ENCODE measurements at regions not wholly inside any gene's neighbourhood (a gene's known extent, or its start where the extent isn't known, plus 50 kb on each side); places are given as distances from the start of the nearest gene placed in this dataset.

DNA sequence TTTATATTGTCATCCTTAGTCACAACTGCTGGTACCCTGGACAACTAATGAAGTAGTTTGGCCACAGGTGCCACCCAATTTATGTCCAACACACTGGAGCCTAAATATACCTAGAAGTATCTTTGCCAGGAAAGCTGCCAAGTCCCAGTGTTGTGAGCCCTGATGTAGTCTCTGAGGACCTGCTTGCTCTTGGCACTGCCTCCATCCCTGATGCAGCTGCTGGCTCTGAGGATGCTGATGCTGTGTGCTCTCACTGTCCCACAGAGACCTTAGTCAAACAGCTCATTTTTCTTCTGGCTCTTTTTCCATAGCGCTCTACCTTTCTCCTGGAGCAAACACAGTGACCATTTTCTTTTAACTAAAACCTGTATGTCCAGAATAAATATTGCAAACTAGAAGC, 1535.4 kb upstream of the ADGRL3 start:
- TF ChIP-seq RFX5 (IDR thresholded peaks at IDR 0.05; ENCODE audit: low read depth, low read length) (no peak), ZNF260 (CRISPR knock-in tag; IDR thresholded peaks at IDR 0.05; ENCODE audit: borderline replicate concordance, low read depth) (no peak), ZNF746 (CRISPR knock-in tag; IDR thresholded peaks at IDR 0.05) (no peak), TCF7L2 (IDR thresholded peaks at IDR 0.05; ENCODE audit: low read depth, low read length) (no peak), PTBP1 (IDR thresholded peaks at IDR 0.05; ENCODE audit: low read depth, low read length, poor library complexity, severe bottlenecking) (no peak), DPF2 (CRISPR knock-in tag; IDR thresholded peaks at IDR 0.05; ENCODE audit: borderline replicate concordance, low read depth) (no peak), ZNF878 (CRISPR knock-in tag; IDR thresholded peaks at IDR 0.05) (no peak), POLR2AphosphoS5 (IDR thresholded peaks at IDR 0.05; ENCODE audit: low read depth, low read length) (no peak), POLR2A (IDR thresholded peaks at IDR 0.05; ENCODE audit: insufficient read depth in 1 of 2, low read depth in 2 of 2, low read length in 2 of 2) (no peak), REST (IDR thresholded peaks at IDR 0.05; ENCODE audit: borderline replicate concordance in 1 of 2, low read depth in 1 of 2, low read length in 2 of 2) (no peak), YY1 (IDR thresholded peaks at IDR 0.05; ENCODE audit: insufficient read depth, insufficient replicate concordance, low read depth, low read length) (no peak), ZNF407 (CRISPR knock-in tag; IDR thresholded peaks at IDR 0.05; ENCODE audit: not compliant biosample characterization) (no peak), ZNF496 (CRISPR knock-in tag; IDR thresholded peaks at IDR 0.05; ENCODE audit: insufficient replicate concordance) (no peak)
- TF ChIP-seq, protein P1, sequence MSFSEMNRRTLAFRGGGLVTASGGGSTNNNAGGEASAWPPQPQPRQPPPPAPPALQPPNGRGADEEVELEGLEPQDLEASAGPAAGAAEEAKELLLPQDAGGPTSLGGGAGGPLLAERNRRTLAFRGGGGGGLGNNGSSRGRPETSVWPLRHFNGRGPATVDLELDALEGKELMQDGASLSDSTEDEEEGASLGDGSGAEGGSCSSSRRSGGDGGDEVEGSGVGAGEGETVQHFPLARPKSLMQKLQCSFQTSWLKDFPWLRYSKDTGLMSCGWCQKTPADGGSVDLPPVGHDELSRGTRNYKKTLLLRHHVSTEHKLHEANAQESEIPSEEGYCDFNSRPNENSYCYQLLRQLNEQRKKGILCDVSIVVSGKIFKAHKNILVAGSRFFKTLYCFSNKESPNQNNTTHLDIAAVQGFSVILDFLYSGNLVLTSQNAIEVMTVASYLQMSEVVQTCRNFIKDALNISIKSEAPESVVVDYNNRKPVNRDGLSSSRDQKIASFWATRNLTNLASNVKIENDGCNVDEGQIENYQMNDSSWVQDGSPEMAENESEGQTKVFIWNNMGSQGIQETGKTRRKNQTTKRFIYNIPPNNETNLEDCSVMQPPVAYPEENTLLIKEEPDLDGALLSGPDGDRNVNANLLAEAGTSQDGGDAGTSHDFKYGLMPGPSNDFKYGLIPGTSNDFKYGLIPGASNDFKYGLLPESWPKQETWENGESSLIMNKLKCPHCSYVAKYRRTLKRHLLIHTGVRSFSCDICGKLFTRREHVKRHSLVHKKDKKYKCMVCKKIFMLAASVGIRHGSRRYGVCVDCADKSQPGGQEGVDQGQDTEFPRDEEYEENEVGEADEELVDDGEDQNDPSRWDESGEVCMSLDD (CRISPR knock-in tag; IDR thresholded peaks at IDR 0.05; ENCODE audit: borderline replicate concordance): no peak
